Gastrocnemius medialis (tissue), 4 donors: ENCODE measurements at regions not wholly inside any gene's neighbourhood (a gene's known extent, or its start where the extent isn't known, plus 50 kb on each side); places are given as distances from the start of the nearest gene placed in this dataset.

Source experiments
- CTCF ChIP-seq, 5 experiments: fragments of 450-650 bp in 3 of 5; fragments of 200-600 bp in 2 of 5; sonication (generic) in 2 of 5; IDR thresholded peaks in 4 of 5; conservative IDR thresholded peaks in 1 of 5; 1 replicate in 4 of 5; 2 replicates in 1 of 5; pipeline ENCODE4 v1.5.1; 2016 to 2019; ENCODE audit warnings: antibody characterized with exemption in 5 of 5, mild to moderate bottlenecking in 3 of 5, moderate library complexity in 3 of 5
- POLR2A ChIP-seq, 2 donors: fragments of 450-650 bp; IDR thresholded peaks; one replicate each; pipeline ENCODE4 v1.6.1; 2017; ENCODE audit warnings: antibody characterized with exemption in 2 of 2, mild to moderate bottlenecking in 2 of 2, moderate library complexity in 2 of 2

DNA sequence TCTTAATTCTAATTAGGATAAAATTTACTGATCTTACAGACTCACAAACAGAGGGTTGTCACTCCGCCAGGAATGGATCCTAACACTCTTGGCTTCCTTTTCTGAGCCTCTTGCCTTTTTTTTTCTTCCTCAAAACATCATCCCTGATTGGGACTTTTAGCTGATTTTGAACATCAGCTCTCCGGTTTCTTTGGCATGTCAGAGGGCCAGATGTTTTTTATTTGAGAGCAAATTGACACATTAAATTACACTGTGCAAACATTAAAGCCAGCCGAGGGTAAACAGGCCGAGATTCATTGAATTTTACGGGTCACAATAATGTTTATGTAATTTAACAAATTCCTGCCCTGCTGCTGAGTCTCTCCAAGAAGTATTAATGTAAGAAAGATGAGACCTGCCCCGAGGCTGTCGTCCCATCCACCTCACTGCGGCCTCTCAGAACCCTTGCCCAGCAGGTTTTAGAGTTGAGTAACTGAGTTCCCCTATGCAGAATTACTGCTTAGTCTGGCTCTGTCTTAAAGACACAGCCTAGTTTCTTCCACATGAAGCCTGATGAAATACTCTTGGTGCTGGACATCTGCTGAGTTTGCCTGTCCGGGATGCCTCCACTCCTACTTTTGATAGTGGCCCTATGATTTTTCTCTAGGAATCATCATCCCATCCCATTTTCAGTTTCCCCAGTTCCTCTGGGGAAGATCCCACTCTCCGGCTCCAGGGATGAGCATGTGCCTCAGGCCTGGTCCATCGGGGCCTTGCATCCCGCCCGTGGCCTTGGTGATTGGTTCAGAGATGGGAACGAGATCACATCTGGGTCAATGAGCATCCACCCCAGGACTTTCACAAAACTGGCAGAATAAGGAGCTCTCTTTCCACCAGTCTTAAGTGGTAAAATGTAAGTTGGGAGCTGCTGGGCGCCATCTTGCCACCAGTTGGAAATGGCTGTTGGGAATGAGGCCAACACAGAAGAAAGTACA, 226.6 kb upstream of the TLE3 start:
- TF ChIP-seq CTCF (IDR thresholded peaks at IDR 0.05 in 4 of 5, conservative IDR thresholded peaks at IDR 0.05 in 1 of 5): no peak
- no peak for TF ChIP-seq POLR2A (IDR thresholded peaks at IDR 0.05)
